HG03354 (cell line): ENCODE measurements at regions not wholly inside any gene's neighbourhood (a gene's known extent, or its start where the extent isn't known, plus 50 kb on each side); places are given as distances from the start of the nearest gene placed in this dataset.

Experiments
- ATAC-seq: cut with Tn5 transposase; IDR thresholded peaks from one replicate; pipeline ENCODE4 v1.9.1; 2021; ENCODE audit warnings: mild to moderate bottlenecking; ENCODE audit not compliant: unreplicated experiment, poor library complexity, severe bottlenecking

- no peak for ATAC-seq
Observed at GRCh38 chr2:196459539-196459938, 180.0 kb upstream of the CCDC150 start.

- no peak for ATAC-seq
Observed at GRCh38 chr2:196463706-196464105, 175.8 kb upstream of the CCDC150 start.

GRCh38 chr2:196464311-196464710, 175.2 kb upstream of the CCDC150 start:
- ATAC-seq = no peak

- no peak for ATAC-seq
Observed at GRCh38 chr2:196466581-196466980, 172.9 kb upstream of the CCDC150 start.

GRCh38 chr2:196468394-196468793, 171.1 kb upstream of the CCDC150 start:
- no peak for ATAC-seq

GRCh38 chr2:196473617-196474016, 165.9 kb upstream of the CCDC150 start:
- ATAC-seq = no peak

- ATAC-seq = no peak
Observed at GRCh38 chr2:196475611-196476010, 163.9 kb upstream of the CCDC150 start.

GRCh38 chr2:196478588-196478987, 160.9 kb upstream of the CCDC150 start:
- ATAC-seq = no peak

GRCh38 chr2:196479350-196479749, 160.2 kb upstream of the CCDC150 start:
- no peak for ATAC-seq

GRCh38 chr2:196480653-196481323, 158.7 kb upstream of the CCDC150 start:
- no peak for ATAC-seq

GRCh38 chr2:196481324-196481697, 158.2 kb upstream of the CCDC150 start:
- ATAC-seq = no peak

- ATAC-seq = no peak
Observed at GRCh38 chr2:196482119-196483065, 157.1 kb upstream of the CCDC150 start.

GRCh38 chr2:196486146-196486545, 153.4 kb upstream of the CCDC150 start:
- no peak for ATAC-seq

GRCh38 chr2:196487417-196487816, 152.1 kb upstream of the CCDC150 start:
- no peak for ATAC-seq

GRCh38 chr2:196489371-196489770, 150.1 kb upstream of the CCDC150 start:
- ATAC-seq = no peak

- ATAC-seq = no peak
Observed at GRCh38 chr2:196492946-196493345, 146.6 kb upstream of the CCDC150 start.

GRCh38 chr2:196498962-196499361, 140.6 kb upstream of the CCDC150 start:
- no peak for ATAC-seq

GRCh38 chr2:196499686-196500085, 139.8 kb upstream of the CCDC150 start:
- no peak for ATAC-seq

- ATAC-seq = no peak
Observed at GRCh38 chr2:196500686-196501431, 138.7 kb upstream of the CCDC150 start.

GRCh38 chr2:196501836-196502235, 137.7 kb upstream of the CCDC150 start:
- no peak for ATAC-seq
